ENCODE measurements at regions not wholly inside any gene's neighbourhood (a gene's known extent, or its start where the extent isn't known, plus 50 kb on each side); places are given as distances from the start of the nearest gene placed in this dataset.

- TF ChIP-seq POLR2A (IDR thresholded peaks at IDR 0.05) (no peak), CTCF (IDR thresholded peaks at IDR 0.05) (no peak), POLR2AphosphoS5 (IDR thresholded peaks at IDR 0.05) (no peak)
These were observed 1158.7 kb downstream of the DTWD2 start for GRCh38 chr5:117829646-117830045.
